A549 (cell line): ENCODE measurements at regions not wholly inside any gene's neighbourhood (a gene's known extent, or its start where the extent isn't known, plus 50 kb on each side); places are given as distances from the start of the nearest gene placed in this dataset.
"Not testable (repeated sequence)": the region's sequence is repeated elsewhere in the genome, so short reads cannot be mapped to it uniquely, and the experiment has no call there.

ENCODE experiments used
- ATAC-seq, 2 experiments: fragments of 200-7000 bp in 1 of 2; fragments of >200 bp in 1 of 2; cut with Nextera tagmentation in 1 of 2; cut with Tn5 transposase in 1 of 2; 3 replicates each; pipeline versions ENCODE4 v1.8.0 to v1.9.1; 2018 to 2020; ENCODE audit warnings: mild to moderate bottlenecking in 1 of 2, moderate library complexity in 1 of 2
- CTCF ChIA-PET: fragments of 300-600 bp; sonication (Branson Sonifier 250); formaldehyde crosslinking; extraction: SDS; loops from one replicate; lab custom pipeline; 2021; ENCODE audit warnings: antibody characterized with exemption, inconsistent platforms; lab: Yijun Ruan, JAX
- POLR2A ChIA-PET: fragments of 350-600 bp; formaldehyde crosslinking; extraction: SDS; loops from one replicate; lab custom pipeline; 2021; ENCODE audit warnings: antibody characterized with exemption, inconsistent platforms; lab: Yijun Ruan, JAX
- DNase-seq, 2 experiments: peaks; one replicate each; pipeline versions ENCODE4 v3.0.0 to v3.0.0-alpha.2; 2011 to 2016; ENCODE audit warnings: low read depth in 1 of 2, low spot score in 1 of 2
- FAIRE-seq: peaks from 2 replicates; lab custom pipeline; 2011; peaks lifted over from hg19 to GRCh38; lab: Jason Lieb, UNC
- H3K27ac ChIP-seq, 2 experiments: fragments of >200 bp; sonication (Bioruptor Twin); formaldehyde crosslinking; 3 replicates each; pipeline ENCODE4 v1.5.1; 2016 to 2017
- H3K4me1 ChIP-seq: fragments of >200 bp; sonication (Bioruptor Twin); formaldehyde crosslinking; 3 replicates; pipeline ENCODE4 v1.6.1; 2016
- H3K4me2 ChIP-seq: fragments of >200 bp; sonication (Bioruptor Twin); formaldehyde crosslinking; 3 replicates; pipeline ENCODE4 v1.6.1; 2016
- H3K4me3 ChIP-seq: fragments of >200 bp; sonication (Bioruptor Twin); formaldehyde crosslinking; 3 replicates; pipeline ENCODE4 v1.5.1; 2016
- H3K9me3 ChIP-seq: fragments of >200 bp; sonication (Bioruptor Twin); formaldehyde crosslinking; 3 replicates; pipeline ENCODE4 v1.6.1; 2016
- BHLHE40 ChIP-seq: IDR thresholded peaks from 2 replicates; pipeline ENCODE4 v1.6.1; 2012; ENCODE audit warnings: low read depth, low read length, inconsistent platforms
- CBX8 ChIP-seq: fragments of 200-600 bp; sonication (generic); IDR thresholded peaks from 2 replicates; pipeline ENCODE4 v1.6.1; 2016
- CHD2 ChIP-seq: fragments of 150-350 bp; IDR thresholded peaks from 2 replicates; pipeline ENCODE4 v1.6.1; 2014; ENCODE audit warnings: low read length; ENCODE audit not compliant: partially characterized antibody
- CHD4 ChIP-seq: fragments of 200-600 bp; sonication (generic); IDR thresholded peaks from 2 replicates; pipeline ENCODE4 v1.6.1; 2016; ENCODE audit warnings: antibody characterized with exemption, mild to moderate bottlenecking, borderline replicate concordance
- EHF ChIP-seq: fragments of 250-450 bp; sonication (Bioruptor Pico); IDR thresholded peaks from 2 replicates; pipeline ENCODE4 v1.5.0; 2020; ENCODE audit warnings: mild to moderate bottlenecking
- ESRRA ChIP-seq: fragments of 150-350 bp; IDR thresholded peaks from 2 replicates; pipeline ENCODE4 v1.6.1; 2014; ENCODE audit warnings: mild to moderate bottlenecking, low read length, borderline replicate concordance
- FOSB ChIP-seq: fragments of 250-450 bp; sonication (Bioruptor Pico); IDR thresholded peaks from 2 replicates; pipeline ENCODE4 v1.5.0; 2020; ENCODE audit warnings: mild to moderate bottlenecking, moderate library complexity
- GATA3 ChIP-seq: IDR thresholded peaks from 2 replicates; pipeline ENCODE4 v1.6.1; 2012; ENCODE audit warnings: borderline replicate concordance
- HDAC2 ChIP-seq: fragments of 200-600 bp; sonication (generic); IDR thresholded peaks from 2 replicates; pipeline ENCODE4 v1.6.1; 2016
- HOXA7 ChIP-seq: fragments of 250-450 bp; sonication (Bioruptor Pico); IDR thresholded peaks from 2 replicates; pipeline ENCODE4 v1.5.0; 2020; ENCODE audit warnings: mild to moderate bottlenecking, moderate library complexity
- HOXB13 ChIP-seq: fragments of 250-450 bp; sonication (Bioruptor Pico); IDR thresholded peaks from 2 replicates; pipeline ENCODE4 v1.5.0; 2020; ENCODE audit warnings: low read depth, mild to moderate bottlenecking, moderate library complexity
- HOXB5 ChIP-seq: fragments of 250-450 bp; sonication (Bioruptor Pico); IDR thresholded peaks from 2 replicates; pipeline ENCODE4 v1.5.0; 2020; ENCODE audit warnings: mild to moderate bottlenecking, moderate library complexity
- JUN ChIP-seq, 2 experiments: fragments of >200 bp; sonication (Bioruptor Twin); formaldehyde crosslinking; IDR thresholded peaks; 2 replicates in 1 of 2; 3 replicates in 1 of 2; pipeline ENCODE4 v1.6.1; 2016 to 2017
- KDM5A ChIP-seq: fragments of 200-600 bp; sonication (generic); IDR thresholded peaks from 2 replicates; pipeline ENCODE4 v1.6.1; 2016; ENCODE audit warnings: antibody characterized with exemption, mild to moderate bottlenecking
- MAFK ChIP-seq: fragments of 450-650 bp; IDR thresholded peaks from 2 replicates; pipeline ENCODE4 v1.6.1; 2014; ENCODE audit not compliant: partially characterized antibody
- MAZ ChIP-seq: fragments of 150-350 bp; IDR thresholded peaks from 2 replicates; pipeline ENCODE4 v1.6.1; 2014; ENCODE audit warnings: antibody characterized with exemption, low read depth, low read length, borderline replicate concordance
- MYC ChIP-seq: IDR thresholded peaks from 2 replicates; pipeline ENCODE4 v1.6.1; 2012; ENCODE audit warnings: mild to moderate bottlenecking, inconsistent platforms, low read length, improper control_type of control experiment, borderline replicate concordance
- NFE2L2 ChIP-seq: fragments of 150-350 bp; conservative IDR thresholded peaks from 2 replicates; pipeline ENCODE4 v1.6.1; 2014; ENCODE audit warnings: low read length
- NR3C1 ChIP-seq: fragments of >200 bp; sonication (Bioruptor Twin); formaldehyde crosslinking; IDR thresholded peaks from 3 replicates; pipeline ENCODE4 v1.6.1; 2017
- PBX3 ChIP-seq: IDR thresholded peaks from 2 replicates; pipeline ENCODE4 v1.6.1; 2012
- RARB ChIP-seq: fragments of 250-450 bp; sonication (Bioruptor Pico); IDR thresholded peaks from 2 replicates; pipeline ENCODE4 v1.8.0; 2021; ENCODE audit warnings: mild to moderate bottlenecking, moderate library complexity
- RCOR1 ChIP-seq: fragments of 150-350 bp; IDR thresholded peaks from 2 replicates; pipeline ENCODE4 v1.6.1; 2014; ENCODE audit warnings: antibody characterized with exemption, low read length, low read depth
- REST ChIP-seq: fragments of 200-600 bp; sonication (generic); IDR thresholded peaks from 2 replicates; pipeline ENCODE4 v1.6.1; 2016; ENCODE audit warnings: antibody characterized with exemption, mild to moderate bottlenecking, moderate library complexity
- RFX5 ChIP-seq: fragments of 450-650 bp; IDR thresholded peaks from 2 replicates; pipeline ENCODE4 v1.7.1; 2014; ENCODE audit warnings: antibody characterized with exemption, mild to moderate bottlenecking, moderate library complexity
- SMC3 ChIP-seq: fragments of >200 bp; sonication (Bioruptor Twin); formaldehyde crosslinking; IDR thresholded peaks from 3 replicates; pipeline ENCODE4 v1.6.1; 2018; ENCODE audit warnings: inconsistent platforms
- ZC3H11A ChIP-seq: fragments of 450-650 bp; IDR thresholded peaks from 2 replicates; pipeline ENCODE4 v1.6.1; 2014; ENCODE audit warnings: antibody characterized with exemption, mild to moderate bottlenecking
- ZFP36 ChIP-seq: fragments of 450-650 bp; IDR thresholded peaks from 2 replicates; pipeline ENCODE4 v1.6.1; 2014; ENCODE audit warnings: borderline replicate concordance; ENCODE audit not compliant: partially characterized antibody
- ZNF302 ChIP-seq: fragments of 250-450 bp; sonication (Bioruptor Pico); IDR thresholded peaks from 2 replicates; pipeline ENCODE4 v1.9.0; 2021; ENCODE audit warnings: inconsistent platforms, mild to moderate bottlenecking, moderate library complexity
- WGBS: methylation state at CpG from one replicate; pipeline ENCODE4 v1.1.6; 2017; ENCODE audit errors: missing lambda C conversion rate; 5-methylcytosine and 5-hydroxymethylcytosine counted together
- TF ChIP-seq, protein P1 (sequence below): fragments of >200 bp; sonication (Bioruptor Twin); formaldehyde crosslinking; IDR thresholded peaks from 3 replicates; pipeline ENCODE4 v1.6.1; 2016
- TF ChIP-seq, protein P2 (sequence below): fragments of >200 bp; sonication (Bioruptor Twin); formaldehyde crosslinking; IDR thresholded peaks from 2 replicates; pipeline ENCODE4 v1.6.1; 2016
- TF ChIP-seq, protein P3 (sequence below): IDR thresholded peaks from 2 replicates; pipeline ENCODE4 v1.6.1; 2012; ENCODE audit warnings: low read depth, borderline replicate concordance

DNA sequence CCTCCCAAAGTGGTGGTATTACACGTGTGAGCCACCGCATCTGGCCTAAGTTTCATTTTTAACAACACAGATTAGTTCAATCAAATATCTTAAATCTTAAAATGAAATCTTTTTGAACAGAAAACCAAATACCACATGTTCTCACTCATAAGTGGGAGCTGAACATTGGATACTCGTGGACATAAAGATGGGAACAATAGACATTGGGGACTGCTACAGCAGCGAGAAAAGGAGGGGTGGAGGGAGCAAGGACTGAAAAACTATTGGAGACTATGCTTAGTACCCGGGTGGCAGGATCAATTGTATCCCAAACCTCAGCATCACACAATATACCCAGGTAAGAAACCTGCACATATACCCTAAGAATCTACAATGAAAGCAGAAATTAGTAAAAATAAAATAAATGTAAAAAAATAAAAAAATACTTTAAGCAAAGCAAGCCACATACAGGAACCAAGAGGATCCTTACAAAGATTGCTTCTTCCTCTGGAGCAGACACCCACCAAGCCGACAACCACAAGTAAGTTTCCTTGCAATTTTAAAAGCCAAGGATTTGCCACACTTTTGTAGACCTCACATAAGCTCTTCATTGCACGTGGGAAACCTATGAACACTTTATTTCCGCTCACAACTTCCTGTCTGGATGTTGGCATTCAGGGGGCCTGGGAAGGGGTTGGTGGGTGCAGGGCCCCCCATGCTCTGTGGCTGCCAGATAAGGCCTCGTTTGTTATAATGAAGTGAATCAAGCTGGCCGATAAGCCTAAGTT is 147.9 kb downstream of the MYCN start:
- Histone ChIP-seq H3K4me3 (no peak overlapping the region), H3K4me2 (no peak overlapping the region), H3K9me3 (no peaks in the 10 kb centered on the region), H3K27ac (no peak overlapping the region), H3K4me1 (no peaks in the 10 kb centered on the region)
- 50% methylated on average over 10 of the region's 10 CpGs for WGBS
- no peak for DNase-seq
- CTCF ChIA-PET: no interaction called here
- ATAC-seq: no peak
- TF ChIP-seq CBX8: no peak
- no peak for TF ChIP-seq NFE2L2
- TF ChIP-seq MAFK: no peak
- no peak for TF ChIP-seq RARB
- TF ChIP-seq, protein P1, sequence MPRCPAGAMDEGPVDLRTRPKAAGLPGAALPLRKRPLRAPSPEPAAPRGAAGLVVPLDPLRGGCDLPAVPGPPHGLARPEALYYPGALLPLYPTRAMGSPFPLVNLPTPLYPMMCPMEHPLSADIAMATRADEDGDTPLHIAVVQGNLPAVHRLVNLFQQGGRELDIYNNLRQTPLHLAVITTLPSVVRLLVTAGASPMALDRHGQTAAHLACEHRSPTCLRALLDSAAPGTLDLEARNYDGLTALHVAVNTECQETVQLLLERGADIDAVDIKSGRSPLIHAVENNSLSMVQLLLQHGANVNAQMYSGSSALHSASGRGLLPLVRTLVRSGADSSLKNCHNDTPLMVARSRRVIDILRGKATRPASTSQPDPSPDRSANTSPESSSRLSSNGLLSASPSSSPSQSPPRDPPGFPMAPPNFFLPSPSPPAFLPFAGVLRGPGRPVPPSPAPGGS: no peak
- no peak for TF ChIP-seq CHD2
- TF ChIP-seq HOXB13: no peak
- TF ChIP-seq, protein P2, sequence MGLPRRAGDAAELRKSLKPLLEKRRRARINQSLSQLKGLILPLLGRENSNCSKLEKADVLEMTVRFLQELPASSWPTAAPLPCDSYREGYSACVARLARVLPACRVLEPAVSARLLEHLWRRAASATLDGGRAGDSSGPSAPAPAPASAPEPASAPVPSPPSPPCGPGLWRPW: no peak
- TF ChIP-seq KDM5A: no peak
- TF ChIP-seq PBX3: no peak
- no peak for TF ChIP-seq NR3C1
- no peak for TF ChIP-seq FOSB (CRISPR knock-in tag)
- TF ChIP-seq CHD4: no peak
- TF ChIP-seq GATA3: no peak
- no peak for TF ChIP-seq ESRRA
- no peak for TF ChIP-seq HOXB5 (CRISPR knock-in tag)
- no peak for TF ChIP-seq RFX5
- TF ChIP-seq ZC3H11A: no peak
- no peak for FAIRE-seq
- POLR2A ChIA-PET: no interaction called here

DNA sequence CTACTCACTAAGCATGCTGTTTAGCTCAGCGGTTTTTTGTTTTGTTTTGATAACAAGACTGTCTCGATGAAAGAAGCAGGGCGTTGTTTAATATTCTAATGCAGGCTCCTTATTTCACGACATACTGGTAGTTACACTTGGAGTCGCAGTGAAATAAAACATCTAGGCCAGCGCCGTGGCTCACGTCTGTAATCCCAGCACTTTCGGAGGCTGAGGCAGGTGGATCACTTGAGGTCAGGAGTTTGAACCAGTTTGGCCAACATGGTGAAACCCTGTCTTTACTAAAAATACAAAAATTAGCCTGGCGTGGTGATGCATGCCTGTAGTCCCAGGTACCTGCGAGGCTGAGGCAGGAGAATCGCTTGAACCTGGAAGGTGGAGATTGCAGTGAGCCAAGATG is 145.8 kb downstream of the MYCN start:
- H3K4me1 ChIP-seq, H3K4me2 ChIP-seq, FAIRE-seq, POLR2A ChIA-PET, H3K4me3 ChIP-seq, CTCF ChIA-PET, H3K27ac ChIP-seq, ATAC-seq, DNase-seq, H3K9me3 ChIP-seq: not testable (repeated sequence)
- WGBS: 65% methylated on average over 12 of the region's 12 CpGs

- Histone ChIP-seq H3K4me3 (no peak overlapping the region), H3K4me2 (no peak overlapping the region), H3K27ac (no peak overlapping the region), H3K4me1 (no peaks in the 10 kb centered on the region), H3K9me3 (no peaks in the 10 kb centered on the region)
- CTCF ChIA-PET: no interaction called here
- ATAC-seq (no peak), DNase-seq (no peak), FAIRE-seq (no peak)
- POLR2A ChIA-PET: no interaction called here
- WGBS: 64% methylated on average over 5 of the region's 5 CpGs
- TF ChIP-seq ZFP36 (no peak), CHD4 (no peak), HOXA7 (no peak), MYC (no peak), MAZ (no peak), ZNF302 (CRISPR knock-in tag) (no peak), HDAC2 (no peak), EHF (CRISPR knock-in tag) (no peak), BHLHE40 (no peak), JUN (IDR thresholded peaks at IDR 0.05) (no peak), RCOR1 (no peak), SMC3 (no peak), REST (no peak)
- TF ChIP-seq, protein P2: no peak
- TF ChIP-seq, protein P3, sequence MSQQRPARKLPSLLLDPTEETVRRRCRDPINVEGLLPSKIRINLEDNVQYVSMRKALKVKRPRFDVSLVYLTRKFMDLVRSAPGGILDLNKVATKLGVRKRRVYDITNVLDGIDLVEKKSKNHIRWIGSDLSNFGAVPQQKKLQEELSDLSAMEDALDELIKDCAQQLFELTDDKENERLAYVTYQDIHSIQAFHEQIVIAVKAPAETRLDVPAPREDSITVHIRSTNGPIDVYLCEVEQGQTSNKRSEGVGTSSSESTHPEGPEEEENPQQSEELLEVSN: no peak
Measured at GRCh38 chr2:16085073-16085472, 144.7 kb downstream of the MYCN start.
